ENCODE measurements at regions not wholly inside any gene's neighbourhood (a gene's known extent, or its start where the extent isn't known, plus 50 kb on each side); places are given as distances from the start of the nearest gene placed in this dataset.

- TF ChIP-seq POLR2A (IDR thresholded peaks at IDR 0.05) (no peak), CTCF (IDR thresholded peaks at IDR 0.05) (no peak)
Observed at GRCh38 chr2:78541451-78542267, 483.8 kb upstream of the REG3G start.

All from testis (tissue), 2 donors.